ENCODE measurements at regions not wholly inside any gene's neighbourhood (a gene's known extent, or its start where the extent isn't known, plus 50 kb on each side); places are given as distances from the start of the nearest gene placed in this dataset.

GRCh38 chr9:91154686-91155085 lies 207.0 kb downstream of the AUH start:
- no peak for TF ChIP-seq CTCF (IDR thresholded peaks at IDR 0.05; ENCODE audit: borderline replicate concordance, control extremely low read depth, extremely low read depth, insufficient read depth, missing control alignments)
- no peak for DNase-seq (ENCODE audit: low spot score)
- in situ Hi-C loops (cut with MboI; ENCODE audit: low sequenced_read_pairs, unreplicated experiment) = no loop called here

GRCh38 chr9:91155181-91155580 lies 206.5 kb downstream of the AUH start:
- in situ Hi-C loops (cut with MboI; ENCODE audit: low sequenced_read_pairs, unreplicated experiment) = no loop called here
- no peak for TF ChIP-seq CTCF (IDR thresholded peaks at IDR 0.05; ENCODE audit: borderline replicate concordance, control extremely low read depth, extremely low read depth, insufficient read depth, missing control alignments)
- DNase-seq (ENCODE audit: low spot score) = no peak

- TF ChIP-seq CTCF (IDR thresholded peaks at IDR 0.05; ENCODE audit: borderline replicate concordance, control extremely low read depth, extremely low read depth, insufficient read depth, missing control alignments) = no peak
- in situ Hi-C loops (cut with MboI; ENCODE audit: low sequenced_read_pairs, unreplicated experiment) = no loop called here
- DNase-seq (ENCODE audit: low spot score) = no peak
Measured at GRCh38 chr9:91155746-91156376, 205.9 kb downstream of the AUH start.

- in situ Hi-C loops (cut with MboI; ENCODE audit: low sequenced_read_pairs, unreplicated experiment) = no loop called here
- no peak for DNase-seq (ENCODE audit: low spot score)
- TF ChIP-seq CTCF (IDR thresholded peaks at IDR 0.05; ENCODE audit: borderline replicate concordance, control extremely low read depth, extremely low read depth, insufficient read depth, missing control alignments) = no peak
Measured at GRCh38 chr9:91156451-91157234, 205.1 kb downstream of the AUH start.

- TF ChIP-seq CTCF (IDR thresholded peaks at IDR 0.05; ENCODE audit: borderline replicate concordance, control extremely low read depth, extremely low read depth, insufficient read depth, missing control alignments) = no peak
- DNase-seq (ENCODE audit: low spot score) = no peak
- in situ Hi-C loops (cut with MboI; ENCODE audit: low sequenced_read_pairs, unreplicated experiment) = no loop called here
Measured at GRCh38 chr9:91157883-91158282, 203.8 kb downstream of the AUH start.

- in situ Hi-C loops (cut with MboI; ENCODE audit: low sequenced_read_pairs, unreplicated experiment) = no loop called here
- DNase-seq (ENCODE audit: low spot score) = no peak
- TF ChIP-seq CTCF (IDR thresholded peaks at IDR 0.05; ENCODE audit: borderline replicate concordance, control extremely low read depth, extremely low read depth, insufficient read depth, missing control alignments) = no peak
Measured at GRCh38 chr9:91158286-91158685, 203.4 kb downstream of the AUH start.
